ENCODE measurements at regions not wholly inside any gene's neighbourhood (a gene's known extent, or its start where the extent isn't known, plus 50 kb on each side); places are given as distances from the start of the nearest gene placed in this dataset.

GRCh38 chr1:95415146-95415545 is 181.1 kb downstream of the RWDD3 start:
- Histone ChIP-seq H3K36me3 (ENCODE audit: control insufficient read depth in 2 of 2, extremely low read depth in 1 of 2, insufficient read depth in 2 of 2, low read length in 2 of 2) (no peaks in the 10 kb centered on the region), H3K9me1 (replicated peaks; ENCODE audit: control insufficient read depth, extremely low read depth, insufficient read depth, low read length) (no peaks in the 10 kb centered on the region), H3K4me3 (replicated peaks in 1 of 3; ENCODE audit: insufficient read depth in 1 of 3, low read depth in 1 of 3, low read length in 3 of 3) (no peak overlapping the region), H3K4me1 (ENCODE audit: control insufficient read depth, extremely low read depth, insufficient read depth, low read length) (no peaks in the 10 kb centered on the region), H3K79me2 (ENCODE audit: control insufficient read depth, insufficient read depth, low read length) (no peaks in the 10 kb centered on the region), H2AFZ (ENCODE audit: low read depth, low read length) (no peak overlapping the region), H3K27me3 (ENCODE audit: control insufficient read depth in 2 of 2, insufficient read depth in 2 of 2, low read length in 2 of 2) (no peaks in the 10 kb centered on the region), H3K27ac (ENCODE audit: insufficient read depth, low read depth, low read length) (no peak overlapping the region), H3K4me2 (ENCODE audit: insufficient read depth, low read length) (no peak overlapping the region), H4K20me1 (replicated peaks; ENCODE audit: control insufficient read depth, extremely low read depth, insufficient read depth, low read length) (no peaks in the 10 kb centered on the region), H3K9ac (replicated peaks; ENCODE audit: extremely low read depth, insufficient read depth, low read length) (no peak overlapping the region), H3K9me3 (replicated peaks; ENCODE audit: control insufficient read depth, insufficient read depth, low read length) (no peaks in the 10 kb centered on the region)
- intact Hi-C loops (cut with micrococcal nuclease), result no loop called here
- no TSS peak for BruUV-seq (replicated peaks)
- TF ChIP-seq EZH2 (IDR thresholded peaks at IDR 0.05; ENCODE audit: borderline replicate concordance, low read depth, low read length, severe bottlenecking), result no peak
- ChIA-PET POLR2A (no interaction called here), CTCF (no interaction called here)
- DNase-seq (ENCODE audit: low read depth, low spot score) (no peak), FAIRE-seq (no peak)
- dilution Hi-C loops (cut with MboI; ENCODE audit: extremely low pct_ligation_motif_present, low sequenced_read_pairs), result no loop called here

GRCh38 chr1:95426772-95427171 is 192.8 kb downstream of the RWDD3 start:
- POLR2A ChIA-PET, result no interaction called here
- CTCF ChIA-PET, result no interaction called here
- Histone ChIP-seq H3K9me1 (replicated peaks; ENCODE audit: control insufficient read depth, extremely low read depth, insufficient read depth, low read length) (no peaks in the 10 kb centered on the region), H3K36me3 (ENCODE audit: control insufficient read depth in 2 of 2, extremely low read depth in 1 of 2, insufficient read depth in 2 of 2, low read length in 2 of 2) (no peaks in the 10 kb centered on the region), H3K4me3 (replicated peaks in 1 of 3; ENCODE audit: insufficient read depth in 1 of 3, low read depth in 1 of 3, low read length in 3 of 3) (no peak overlapping the region), H3K9me3 (replicated peaks; ENCODE audit: control insufficient read depth, insufficient read depth, low read length) (no peaks in the 10 kb centered on the region), H4K20me1 (replicated peaks; ENCODE audit: control insufficient read depth, extremely low read depth, insufficient read depth, low read length) (no peaks in the 10 kb centered on the region), H3K4me2 (ENCODE audit: insufficient read depth, low read length) (no peak overlapping the region), H3K79me2 (ENCODE audit: control insufficient read depth, insufficient read depth, low read length) (no peaks in the 10 kb centered on the region), H3K27ac (ENCODE audit: insufficient read depth, low read depth, low read length) (no peak overlapping the region), H3K9ac (replicated peaks; ENCODE audit: extremely low read depth, insufficient read depth, low read length) (no peak overlapping the region), H3K27me3 (ENCODE audit: control insufficient read depth in 2 of 2, insufficient read depth in 2 of 2, low read length in 2 of 2) (no peaks in the 10 kb centered on the region), H3K4me1 (ENCODE audit: control insufficient read depth, extremely low read depth, insufficient read depth, low read length) (no peaks in the 10 kb centered on the region), H2AFZ (ENCODE audit: low read depth, low read length) (no peak overlapping the region)
- BruUV-seq (replicated peaks), result no TSS peak
- DNase-seq (ENCODE audit: low read depth, low spot score) (no peak), FAIRE-seq (no peak)
- no peak for TF ChIP-seq MYC (IDR thresholded peaks at IDR 0.05; ENCODE audit: low read depth, low read length)
- TF ChIP-seq FOS (IDR thresholded peaks at IDR 0.05; ENCODE audit: borderline replicate concordance, insufficient read depth, low read length), result no peak
- no peak for TF ChIP-seq GATA2 (IDR thresholded peaks at IDR 0.05; ENCODE audit: insufficient read depth, insufficient read length, low read depth, low read length)
- no peak for TF ChIP-seq JUN (IDR thresholded peaks at IDR 0.05; ENCODE audit: borderline replicate concordance, insufficient read depth, insufficient read length, low read depth)
- no peak for TF ChIP-seq EZH2 (IDR thresholded peaks at IDR 0.05; ENCODE audit: borderline replicate concordance, low read depth, low read length, severe bottlenecking)
- TF ChIP-seq CTCF (IDR thresholded peaks at IDR 0.05; ENCODE audit: extremely low read depth in 1 of 2, insufficient read depth in 1 of 2, low read depth in 1 of 2, low read length in 2 of 2), result no peak
- intact Hi-C loops (cut with micrococcal nuclease), result no loop called here
- dilution Hi-C loops (cut with MboI; ENCODE audit: extremely low pct_ligation_motif_present, low sequenced_read_pairs), result no loop called here

All from endothelial cell of umbilical vein (primary cell).